Upper lobe of left lung (tissue), 6 donors: ENCODE measurements at regions not wholly inside any gene's neighbourhood (a gene's known extent, or its start where the extent isn't known, plus 50 kb on each side); places are given as distances from the start of the nearest gene placed in this dataset.
A peak's percentile ranks its signal among the peaks of the same experiment; 100 is the strongest.

Experiments used
- ATAC-seq, 2 donors: fragments of 200-7000 bp; cut with Tn5 transposase; one replicate each; pipeline ENCODE4 v1.9.1; 2022; ENCODE audit warnings: mild to moderate bottlenecking in 2 of 2, moderate library complexity in 2 of 2; ENCODE audit not compliant: low FRiP score in 2 of 2
- DNase-seq, 2 donors: peaks; one replicate each; pipeline ENCODE4 v3.0.0-alpha.2; 2019 to 2020
- H3K27ac ChIP-seq, 4 donors: fragments of 200-600 bp; sonication (generic); one replicate each; pipeline ENCODE4 v1.5.1; 2016 to 2019
- H3K27me3 ChIP-seq, 4 donors: fragments of 200-600 bp; sonication (generic); one replicate each; pipeline ENCODE4 v1.5.1; 2017 to 2019
- H3K36me3 ChIP-seq, 4 donors: fragments of 200-600 bp; sonication (generic); one replicate each; pipeline ENCODE4 v1.5.1; 2016 to 2019
- H3K4me1 ChIP-seq, 4 donors: fragments of 200-600 bp; sonication (generic); one replicate each; pipeline ENCODE4 v1.5.1; 2018 to 2019
- H3K4me3 ChIP-seq, 4 donors: fragments of 200-600 bp; sonication (generic); one replicate each; pipeline ENCODE4 v1.5.1; 2017 to 2019; ENCODE audit warnings: mild to moderate bottlenecking in 2 of 4, moderate library complexity in 1 of 4
- H3K9me3 ChIP-seq, 4 donors: fragments of 200-600 bp; sonication (generic); one replicate each; pipeline ENCODE4 v1.5.1; 2018 to 2019
- EP300 ChIP-seq, 4 donors: sonication (generic); formaldehyde crosslinking; IDR thresholded peaks; one replicate each; pipeline ENCODE4 v1.5.1; 2017; ENCODE audit warnings: antibody characterized with exemption in 4 of 4, control low read depth in 2 of 4
- POLR2A ChIP-seq, 4 donors: fragments of 450-650 bp; IDR thresholded peaks; one replicate each; pipeline ENCODE4 v1.5.1; 2016 to 2017; ENCODE audit warnings: antibody characterized with exemption in 4 of 4, mild to moderate bottlenecking in 2 of 4
- POLR2AphosphoS5 ChIP-seq, 2 donors: sonication (generic); formaldehyde crosslinking; IDR thresholded peaks; one replicate each; pipeline ENCODE4 v1.5.1; 2017; ENCODE audit warnings: antibody characterized with exemption in 2 of 2
- WGBS, 2 donors: methylation state at CpG; one replicate each; pipeline ENCODE4 v1.1.5; 2017 to 2018; 5-methylcytosine and 5-hydroxymethylcytosine counted together
- TF ChIP-seq, protein P1 (sequence below), 6 experiments: fragments of 450-650 bp in 4 of 6; fragments of 200-600 bp in 2 of 6; sonication (generic) in 2 of 6; IDR thresholded peaks; one replicate each; pipeline ENCODE4 v1.5.1; 2016 to 2019; ENCODE audit warnings: antibody characterized with exemption in 6 of 6
- donor health status: DM: no; HTN: no; CAD: no; lungs with moderate emphysema.
- donor health status: DM: no; HTN: yes; CAD: no; lungs with severe emphysema.

GRCh38 chr22:27435844-27436576, 365.5 kb downstream of the MN1 start:
- peaks cover 0 to 7% (median 0%) of the 10 kb centered on the region in 4 donors for H3K9me3 ChIP-seq
- no peak overlapping the region for H3K4me3 ChIP-seq
- WGBS, 2 donors, result 45 to 69% methylated on average over 14 to 18 of the region's 19 CpGs
- peaks cover 3 to 11% (median 9%) of the 10 kb centered on the region in 4 donors for H3K4me1 ChIP-seq
- H3K27ac ChIP-seq, result no peak overlapping the region
- H3K36me3 ChIP-seq, result no peaks in the 10 kb centered on the region
- ATAC-seq (peak in 1 of 2 donors; percentile 65), DNase-seq (peak in 1 of 2 donors; percentile 79)
- no peaks in the 10 kb centered on the region for H3K27me3 ChIP-seq
- TF ChIP-seq POLR2A (IDR thresholded peaks at IDR 0.05) (no peak), EP300 (IDR thresholded peaks at IDR 0.05) (no peak), POLR2AphosphoS5 (IDR thresholded peaks at IDR 0.05) (no peak)
- TF ChIP-seq, protein P1, sequence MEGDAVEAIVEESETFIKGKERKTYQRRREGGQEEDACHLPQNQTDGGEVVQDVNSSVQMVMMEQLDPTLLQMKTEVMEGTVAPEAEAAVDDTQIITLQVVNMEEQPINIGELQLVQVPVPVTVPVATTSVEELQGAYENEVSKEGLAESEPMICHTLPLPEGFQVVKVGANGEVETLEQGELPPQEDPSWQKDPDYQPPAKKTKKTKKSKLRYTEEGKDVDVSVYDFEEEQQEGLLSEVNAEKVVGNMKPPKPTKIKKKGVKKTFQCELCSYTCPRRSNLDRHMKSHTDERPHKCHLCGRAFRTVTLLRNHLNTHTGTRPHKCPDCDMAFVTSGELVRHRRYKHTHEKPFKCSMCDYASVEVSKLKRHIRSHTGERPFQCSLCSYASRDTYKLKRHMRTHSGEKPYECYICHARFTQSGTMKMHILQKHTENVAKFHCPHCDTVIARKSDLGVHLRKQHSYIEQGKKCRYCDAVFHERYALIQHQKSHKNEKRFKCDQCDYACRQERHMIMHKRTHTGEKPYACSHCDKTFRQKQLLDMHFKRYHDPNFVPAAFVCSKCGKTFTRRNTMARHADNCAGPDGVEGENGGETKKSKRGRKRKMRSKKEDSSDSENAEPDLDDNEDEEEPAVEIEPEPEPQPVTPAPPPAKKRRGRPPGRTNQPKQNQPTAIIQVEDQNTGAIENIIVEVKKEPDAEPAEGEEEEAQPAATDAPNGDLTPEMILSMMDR (IDR thresholded peaks at IDR 0.05), result no peak

GRCh38 chr22:27436591-27436990, 365.0 kb downstream of the MN1 start:
- TF ChIP-seq EP300 (IDR thresholded peaks at IDR 0.05) (no peak), POLR2AphosphoS5 (IDR thresholded peaks at IDR 0.05) (no peak), POLR2A (IDR thresholded peaks at IDR 0.05) (no peak)
- TF ChIP-seq, protein P1 (IDR thresholded peaks at IDR 0.05), result no peak
- DNase-seq (no peak), ATAC-seq (no peak)
- Histone ChIP-seq H3K27me3 (no peaks in the 10 kb centered on the region), H3K27ac (no peak overlapping the region), H3K9me3 (peaks cover 0 to 6% (median 0%) of the 10 kb centered on the region in 4 donors), H3K36me3 (no peaks in the 10 kb centered on the region), H3K4me1 (peaks cover 3 to 11% (median 9%) of the 10 kb centered on the region in 4 donors), H3K4me3 (no peak overlapping the region)
- WGBS, 2 donors, result 90 to 95% methylated on average over 7 of the region's 7 CpGs

GRCh38 chr22:27437570-27437969, 364.0 kb downstream of the MN1 start:
- 78 to 88% methylated on average over 2 to 4 of the region's 4 CpGs for WGBS, 2 donors
- H3K4me1 ChIP-seq, result peaks cover 3 to 11% (median 9%) of the 10 kb centered on the region in 4 donors
- no peak for DNase-seq
- no peak for ATAC-seq
- no peaks in the 10 kb centered on the region for H3K27me3 ChIP-seq
- no peaks in the 10 kb centered on the region for H3K36me3 ChIP-seq
- no peaks in the 10 kb centered on the region for H3K9me3 ChIP-seq
- no peak overlapping the region for H3K27ac ChIP-seq
- H3K4me3 ChIP-seq, result no peak overlapping the region
- TF ChIP-seq, protein P1 (IDR thresholded peaks at IDR 0.05), result no peak
- TF ChIP-seq POLR2AphosphoS5 (IDR thresholded peaks at IDR 0.05) (no peak), EP300 (IDR thresholded peaks at IDR 0.05) (no peak), POLR2A (IDR thresholded peaks at IDR 0.05) (no peak)

DNA sequence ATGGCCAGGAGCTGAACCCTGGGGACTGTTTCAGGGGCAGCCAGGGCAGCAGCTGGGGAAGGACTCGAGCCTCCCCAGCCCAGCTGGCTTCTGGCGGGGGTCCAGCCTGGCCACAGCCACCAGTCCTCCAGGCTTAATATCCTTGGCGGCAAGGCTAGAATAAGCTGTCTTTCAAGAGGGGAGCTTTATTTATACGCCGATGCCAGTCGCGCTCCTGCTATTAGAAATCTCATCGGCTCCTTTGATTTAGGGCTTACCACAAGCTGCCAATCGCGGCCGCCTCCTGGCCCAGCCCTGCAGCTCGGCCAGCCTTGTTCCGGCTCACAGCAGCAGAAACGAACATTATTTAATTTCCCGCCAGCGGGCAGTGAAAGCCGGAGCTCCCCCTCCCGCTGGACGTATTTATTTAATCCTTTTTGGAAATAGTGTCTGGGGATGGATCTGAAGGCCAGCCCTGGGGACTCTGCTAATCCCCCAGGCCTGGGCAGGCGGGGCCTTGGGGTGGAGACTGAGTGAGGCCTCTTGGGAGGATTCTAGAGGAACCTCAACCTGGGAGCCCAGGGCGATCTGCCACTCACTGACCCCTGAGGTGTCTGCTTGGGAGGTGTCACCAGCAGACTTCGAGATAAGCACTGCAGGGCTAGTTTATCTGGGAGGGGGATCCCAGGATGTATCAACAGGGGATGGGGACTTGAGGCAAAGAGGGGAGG, 363.1 kb downstream of the MN1 start:
- peak in 1 of 2 donors; percentile 72 for DNase-seq
- ATAC-seq, result no peak
- no peak for TF ChIP-seq POLR2AphosphoS5 (IDR thresholded peaks at IDR 0.05)
- no peak for TF ChIP-seq POLR2A (IDR thresholded peaks at IDR 0.05)
- TF ChIP-seq EP300 (IDR thresholded peaks at IDR 0.05), result no peak
- TF ChIP-seq, protein P1 (IDR thresholded peaks at IDR 0.05), result no peak
- 26% methylated on average over 22 of the region's 22 CpGs; no CpG with 5 or more reads in 1 of the 2 donors for WGBS, 2 donors
- Histone ChIP-seq H3K9me3 (no peaks in the 10 kb centered on the region), H3K36me3 (no peaks in the 10 kb centered on the region), H3K4me1 (peaks cover 3 to 11% (median 9%) of the 10 kb centered on the region in 4 donors), H3K4me3 (no peak overlapping the region), H3K27ac (no peak overlapping the region), H3K27me3 (no peaks in the 10 kb centered on the region)
